ENCODE measurements at regions not wholly inside any gene's neighbourhood (a gene's known extent, or its start where the extent isn't known, plus 50 kb on each side); places are given as distances from the start of the nearest gene placed in this dataset.

GRCh38 chr21:35179990-35180540 lies 131.0 kb upstream of the RUNX1 start:
- ATAC-seq: no peak
- H3K36me3 Mint-ChIP-seq (ENCODE audit: low read depth): no peaks in the 10 kb centered on the region
- no peak overlapping the region for H3K4me3 Mint-ChIP-seq
- no peaks in the 10 kb centered on the region for H3K27me3 Mint-ChIP-seq
- peaks cover 12% of the 10 kb centered on the region for H3K9me3 Mint-ChIP-seq
- CTCF ChIA-PET: no interaction called here
- POLR2A ChIA-PET: no interaction called here
- peaks cover 12% of the 10 kb centered on the region for H3K4me1 Mint-ChIP-seq (ENCODE audit: low read depth)
- no peak for TF ChIP-seq CTCF (IDR thresholded peaks at IDR 0.05)
- intact Hi-C loops (cut with micrococcal nuclease): no loop called here
- H3K27ac Mint-ChIP-seq: no peak overlapping the region
- no peak for DNase-seq

GRCh38 chr21:35178827-35179226 lies 129.7 kb upstream of the RUNX1 start:
- Mint-ChIP-seq H3K4me1 (ENCODE audit: low read depth) (peaks cover 12% of the 10 kb centered on the region), H3K36me3 (ENCODE audit: low read depth) (no peaks in the 10 kb centered on the region), H3K27me3 (no peaks in the 10 kb centered on the region), H3K9me3 (peaks cover 12% of the 10 kb centered on the region), H3K27ac (no peak overlapping the region), H3K4me3 (no peak overlapping the region)
- peak; percentile 87 for ATAC-seq
- intact Hi-C loops (cut with micrococcal nuclease): no loop called here
- ChIA-PET POLR2A (interaction anchor here (0.6 kb wide), 2 partner anchors 10 to 25 kb away, joined by 3 read pairs; no protein-coding TSS in a partner anchor), CTCF (interaction anchor here (0.6 kb wide), 1 partner anchor 65 kb away, joined by 3 read pairs; no protein-coding TSS in a partner anchor)
- peak; percentile 12 for DNase-seq
- no peak for TF ChIP-seq CTCF (IDR thresholded peaks at IDR 0.05)

- intact Hi-C loops (cut with micrococcal nuclease): no loop called here
- POLR2A ChIA-PET: no interaction called here
- DNase-seq (no peak), ATAC-seq (no peak)
- H3K9me3 Mint-ChIP-seq: peaks cover 7% of the 10 kb centered on the region
- no peak for TF ChIP-seq CTCF (IDR thresholded peaks at IDR 0.05)
- no peak overlapping the region for H3K27ac Mint-ChIP-seq
- no peaks in the 10 kb centered on the region for H3K36me3 Mint-ChIP-seq (ENCODE audit: low read depth)
- H3K4me3 Mint-ChIP-seq: no peak overlapping the region
- CTCF ChIA-PET: interaction anchor here (1.5 kb wide), 1 partner anchor 10 kb away, joined by 4 read pairs; no protein-coding TSS in a partner anchor
- H3K27me3 Mint-ChIP-seq: no peaks in the 10 kb centered on the region
- peaks cover 13% of the 10 kb centered on the region for H3K4me1 Mint-ChIP-seq (ENCODE audit: low read depth)
These were observed 129.0 kb upstream of the RUNX1 start for GRCh38 chr21:35178098-35178497.

- no peak for TF ChIP-seq CTCF (IDR thresholded peaks at IDR 0.05)
- ATAC-seq (peak; percentile 82), DNase-seq (peak; percentile 61)
- intact Hi-C loops (cut with micrococcal nuclease): no loop called here
- POLR2A ChIA-PET: no interaction called here
- CTCF ChIA-PET: no interaction called here
- H3K4me1 Mint-ChIP-seq (ENCODE audit: low read depth): peaks cover 27% of the 10 kb centered on the region
- H3K27me3 Mint-ChIP-seq: no peaks in the 10 kb centered on the region
- H3K9me3 Mint-ChIP-seq: peaks cover 7% of the 10 kb centered on the region
- H3K27ac Mint-ChIP-seq: peak overlapping the region; percentile 4
- no peak overlapping the region for H3K4me3 Mint-ChIP-seq
- no peaks in the 10 kb centered on the region for H3K36me3 Mint-ChIP-seq (ENCODE audit: low read depth)
These were observed 123.1 kb upstream of the RUNX1 start for GRCh38 chr21:35172231-35172630.

- H3K4me1 Mint-ChIP-seq (ENCODE audit: low read depth): peaks cover 27% of the 10 kb centered on the region
- no peak overlapping the region for H3K27ac Mint-ChIP-seq
- no peaks in the 10 kb centered on the region for H3K36me3 Mint-ChIP-seq (ENCODE audit: low read depth)
- H3K9me3 Mint-ChIP-seq: peaks cover 6% of the 10 kb centered on the region
- no peak for TF ChIP-seq CTCF (IDR thresholded peaks at IDR 0.05)
- no peak overlapping the region for H3K4me3 Mint-ChIP-seq
- ChIA-PET CTCF (no interaction called here), POLR2A (interaction anchor here (0.8 kb wide), 1 partner anchor 34 kb away, joined by 3 read pairs; no protein-coding TSS in a partner anchor)
- H3K27me3 Mint-ChIP-seq: no peaks in the 10 kb centered on the region
- intact Hi-C loops (cut with micrococcal nuclease): no loop called here
- ATAC-seq: no peak
- no peak for DNase-seq
These were observed 122.3 kb upstream of the RUNX1 start for GRCh38 chr21:35171385-35171784.

All from activated CD8-positive, alpha-beta T cell treated with anti-CD3 and anti-CD28 coated beads for 36 hours (primary cell).